ENCODE measurements at regions not wholly inside any gene's neighbourhood (a gene's known extent, or its start where the extent isn't known, plus 50 kb on each side); places are given as distances from the start of the nearest gene placed in this dataset.

DNA sequence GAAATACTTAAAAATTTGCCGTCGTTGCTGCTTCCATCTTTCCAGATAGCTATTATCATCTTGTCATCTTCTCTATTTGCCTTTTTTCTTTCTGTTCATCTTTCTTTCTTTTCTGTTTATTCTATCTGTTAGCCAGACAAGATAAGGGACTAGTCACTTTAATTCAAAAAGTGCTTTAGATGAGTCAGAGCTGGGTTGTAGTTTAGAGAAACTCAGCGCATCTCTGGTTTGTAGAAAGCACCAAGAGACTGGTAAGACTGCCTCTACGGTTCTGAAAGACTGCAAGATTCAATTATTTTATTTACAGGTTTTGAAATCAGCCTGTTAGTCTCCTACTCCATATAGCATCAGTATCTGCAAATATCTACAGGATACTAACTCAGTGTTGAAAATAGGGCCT is 562.8 kb upstream of the RIOK2 start:
- TF ChIP-seq CHD1 (IDR thresholded peaks at IDR 0.05; ENCODE audit: low read depth, low read length) (no peak), MAFK (IDR thresholded peaks at IDR 0.05; ENCODE audit: low read depth, low read length) (no peak), MXI1 (IDR thresholded peaks at IDR 0.05; ENCODE audit: borderline replicate concordance, low read depth, low read length) (no peak), RAD21 (IDR thresholded peaks at IDR 0.05; ENCODE audit: low read length) (no peak), BHLHE40 (IDR thresholded peaks at IDR 0.05; ENCODE audit: low read depth, low read length) (no peak), SMC3 (IDR thresholded peaks at IDR 0.05; ENCODE audit: low read depth, low read length) (no peak), FOS (IDR thresholded peaks at IDR 0.05; ENCODE audit: low read depth, low read length) (0 out of 2 replicates have a peak, but pooled peaks have one; percentile 35), POLR2A (IDR thresholded peaks at IDR 0.05; ENCODE audit: low read depth, low read length) (no peak)
- TF ChIP-seq, protein P1, sequence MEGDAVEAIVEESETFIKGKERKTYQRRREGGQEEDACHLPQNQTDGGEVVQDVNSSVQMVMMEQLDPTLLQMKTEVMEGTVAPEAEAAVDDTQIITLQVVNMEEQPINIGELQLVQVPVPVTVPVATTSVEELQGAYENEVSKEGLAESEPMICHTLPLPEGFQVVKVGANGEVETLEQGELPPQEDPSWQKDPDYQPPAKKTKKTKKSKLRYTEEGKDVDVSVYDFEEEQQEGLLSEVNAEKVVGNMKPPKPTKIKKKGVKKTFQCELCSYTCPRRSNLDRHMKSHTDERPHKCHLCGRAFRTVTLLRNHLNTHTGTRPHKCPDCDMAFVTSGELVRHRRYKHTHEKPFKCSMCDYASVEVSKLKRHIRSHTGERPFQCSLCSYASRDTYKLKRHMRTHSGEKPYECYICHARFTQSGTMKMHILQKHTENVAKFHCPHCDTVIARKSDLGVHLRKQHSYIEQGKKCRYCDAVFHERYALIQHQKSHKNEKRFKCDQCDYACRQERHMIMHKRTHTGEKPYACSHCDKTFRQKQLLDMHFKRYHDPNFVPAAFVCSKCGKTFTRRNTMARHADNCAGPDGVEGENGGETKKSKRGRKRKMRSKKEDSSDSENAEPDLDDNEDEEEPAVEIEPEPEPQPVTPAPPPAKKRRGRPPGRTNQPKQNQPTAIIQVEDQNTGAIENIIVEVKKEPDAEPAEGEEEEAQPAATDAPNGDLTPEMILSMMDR (conservative IDR thresholded peaks at IDR 0.05; ENCODE audit: low read depth, low read length): no peak
